Fibroblast of pulmonary artery (primary cell): ENCODE measurements at regions not wholly inside any gene's neighbourhood (a gene's known extent, or its start where the extent isn't known, plus 50 kb on each side); places are given as distances from the start of the nearest gene placed in this dataset.

Source experiments
- DNase-seq: peaks from one replicate; pipeline ENCODE4 v3.0.0-alpha.2; 2010; ENCODE audit warnings: low read depth
- H3K4me3 ChIP-seq: replicated peaks from 2 replicates; pipeline ENCODE4 v1.5.1; 2011; ENCODE audit warnings: low read depth, mild to moderate bottlenecking, control low read depth, low read length, moderate library complexity
- CTCF ChIP-seq: IDR thresholded peaks from 2 replicates; pipeline ENCODE4 v1.5.1; 2011; ENCODE audit warnings: mild to moderate bottlenecking, control low read depth, low read length, inconsistent platforms; ENCODE audit errors: missing control alignments

GRCh38 chr16:13696017-13696416, 223.9 kb upstream of the ERCC4 start:
- H3K4me3 ChIP-seq = no peak overlapping the region
- no peak for TF ChIP-seq CTCF
- no peak for DNase-seq

- no peak for DNase-seq
- no peak for TF ChIP-seq CTCF
- H3K4me3 ChIP-seq = no peak overlapping the region
Measured at GRCh38 chr16:13697013-13697412, 222.9 kb upstream of the ERCC4 start.

GRCh38 chr16:13697568-13697967, 222.4 kb upstream of the ERCC4 start:
- no peak for DNase-seq
- no peak for TF ChIP-seq CTCF
- H3K4me3 ChIP-seq = no peak overlapping the region

- DNase-seq = no peak
- TF ChIP-seq CTCF = no peak
Measured at GRCh38 chr16:13702614-13703013, 217.3 kb upstream of the ERCC4 start.

GRCh38 chr16:13708347-13709120, 211.4 kb upstream of the ERCC4 start:
- TF ChIP-seq CTCF = no peak
- DNase-seq = no peak
- H3K4me3 ChIP-seq = no peak overlapping the region

More at GRCh38 chr16:13702614-13703013, 217.3 kb upstream of the ERCC4 start:
- H3K4me3 ChIP-seq = no peak overlapping the region

- no peak overlapping the region for H3K4me3 ChIP-seq
- TF ChIP-seq CTCF = no peak
Measured at GRCh38 chr16:13718748-13719147, 201.2 kb upstream of the ERCC4 start.

GRCh38 chr16:13727943-13728342, 192.0 kb upstream of the ERCC4 start:
- no peak overlapping the region for H3K4me3 ChIP-seq
- no peak for TF ChIP-seq CTCF
- DNase-seq = no peak

More at GRCh38 chr16:13718748-13719147, 201.2 kb upstream of the ERCC4 start:
- DNase-seq = no peak
